Astrocyte of the hippocampus (primary cell): ENCODE measurements at regions not wholly inside any gene's neighbourhood (a gene's known extent, or its start where the extent isn't known, plus 50 kb on each side); places are given as distances from the start of the nearest gene placed in this dataset.

Experiments
- DNase-seq: peaks from one replicate; pipeline ENCODE4 v3.0.0; 2011; ENCODE audit warnings: low read depth, low spot score

GRCh38 chr11:113634940-113635575 is 71.0 kb downstream of the TMPRSS5 start:
- DNase-seq, result no peak

GRCh38 chr11:113632981-113633380 is 73.1 kb downstream of the TMPRSS5 start:
- DNase-seq, result peak; percentile 50

- DNase-seq, result no peak
Observed at GRCh38 chr11:113629562-113629961, 76.5 kb downstream of the TMPRSS5 start.

- no peak for DNase-seq
Observed at GRCh38 chr11:113628912-113629311, 77.2 kb downstream of the TMPRSS5 start.

DNA sequence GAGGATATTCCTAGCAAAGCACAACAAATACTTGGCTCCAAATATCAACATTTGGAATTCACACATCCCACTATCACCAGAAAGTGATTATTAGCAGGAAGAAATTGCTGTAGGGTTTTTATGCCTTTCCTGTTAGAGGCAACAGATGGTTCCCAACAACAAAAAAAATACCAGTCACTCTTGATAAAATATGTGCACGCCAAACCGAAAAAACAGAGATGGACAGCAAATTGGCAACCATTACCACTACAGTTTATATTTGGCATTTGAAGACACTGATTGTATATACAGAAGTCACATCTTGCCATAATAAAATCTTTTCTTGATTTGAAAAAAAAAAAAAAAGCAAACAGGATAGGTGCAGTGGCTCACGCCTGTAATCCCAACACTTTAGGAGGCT is 78.2 kb downstream of the TMPRSS5 start:
- no peak for DNase-seq

- no peak for DNase-seq
Observed at GRCh38 chr11:113627297-113627696, 78.8 kb downstream of the TMPRSS5 start.

DNA sequence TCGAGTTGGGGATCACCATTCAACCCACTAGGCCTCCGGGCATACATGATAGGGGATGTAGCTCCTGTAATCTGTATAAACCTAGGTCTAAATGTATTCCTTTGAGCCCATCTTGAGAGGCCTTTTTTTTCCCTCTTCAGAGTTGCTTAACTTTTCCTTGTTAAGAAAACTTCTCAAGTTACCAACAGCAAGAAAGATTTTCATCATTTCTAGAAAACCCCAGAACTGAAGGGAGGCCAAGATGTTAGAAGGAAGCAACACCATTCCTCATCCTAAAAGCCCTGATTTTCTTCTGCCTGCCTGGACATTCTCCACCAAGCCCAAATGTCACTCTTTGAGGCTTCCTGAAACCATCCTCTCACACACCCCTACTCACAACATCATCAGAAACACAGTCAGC is 79.4 kb downstream of the TMPRSS5 start:
- DNase-seq, result no peak

- peak; percentile 51 for DNase-seq
Observed at GRCh38 chr11:113623114-113623513, 83.0 kb downstream of the TMPRSS5 start.

DNA sequence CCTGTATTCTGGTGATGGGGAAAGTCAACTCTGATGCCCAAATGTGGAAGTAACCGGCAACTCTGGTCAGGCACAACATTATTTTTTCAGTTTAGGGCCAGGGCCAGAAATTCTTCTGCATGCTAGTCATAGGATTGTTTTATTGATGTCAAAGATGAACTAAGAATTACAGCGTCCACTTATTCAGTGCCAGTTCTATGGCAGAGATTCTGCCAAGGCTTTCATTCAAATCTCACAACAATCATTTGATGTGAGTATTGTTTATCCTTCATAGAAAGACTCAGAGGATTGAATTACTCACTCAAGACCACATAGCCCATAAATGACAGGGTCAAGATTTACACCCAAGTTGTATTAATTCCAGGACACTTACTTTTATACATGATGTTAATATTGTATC is 87.7 kb downstream of the TMPRSS5 start:
- DNase-seq, result peak; percentile 86

GRCh38 chr11:113615773-113616172 is 90.3 kb downstream of the TMPRSS5 start:
- DNase-seq, result peak; percentile 20

- no peak for DNase-seq
Observed at GRCh38 chr11:113615098-113615497, 91.0 kb downstream of the TMPRSS5 start.

DNA sequence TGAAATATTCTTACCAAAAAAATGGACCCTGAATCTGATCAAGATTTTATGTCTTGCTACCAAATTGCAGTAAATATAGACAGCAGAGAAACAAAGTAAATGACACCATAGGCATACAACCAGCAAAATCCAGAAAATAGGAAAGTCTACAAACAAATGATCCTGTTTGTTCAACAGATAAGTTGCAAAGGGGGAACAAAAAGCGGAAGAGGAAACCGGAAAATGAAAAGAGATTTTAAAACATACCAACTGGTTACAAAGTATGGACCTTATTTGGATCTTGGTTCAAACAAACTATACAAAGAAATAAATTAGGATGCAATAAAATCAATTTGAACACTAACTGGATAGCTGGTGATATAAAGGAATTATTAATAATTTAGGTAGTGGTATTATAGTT is 92.0 kb downstream of the TMPRSS5 start:
- no peak for DNase-seq

DNA sequence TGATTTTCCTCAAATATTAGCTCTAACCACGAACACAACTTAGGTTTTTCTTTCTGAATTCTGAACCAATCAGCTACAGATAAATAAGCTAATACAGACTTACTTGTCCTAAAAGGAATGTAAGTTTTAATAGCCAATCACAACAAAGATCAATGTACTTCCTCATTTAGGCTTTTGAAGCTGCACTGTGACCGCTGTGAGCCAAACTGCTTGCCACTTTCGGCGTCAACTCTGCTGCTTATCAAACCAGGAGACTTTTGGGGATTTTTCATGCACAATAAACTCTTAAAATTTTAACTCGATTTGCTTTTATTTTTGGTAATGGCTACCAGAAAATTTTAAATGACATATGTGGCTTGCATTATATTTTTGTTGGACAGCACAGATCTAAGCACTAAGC is 92.5 kb downstream of the TMPRSS5 start:
- DNase-seq, result peak; percentile 22

GRCh38 chr11:113604186-113604585 is 101.9 kb downstream of the TMPRSS5 start:
- DNase-seq, result no peak

- peak; percentile 50 for DNase-seq
Observed at GRCh38 chr11:113603277-113604059, 102.6 kb downstream of the TMPRSS5 start.

DNA sequence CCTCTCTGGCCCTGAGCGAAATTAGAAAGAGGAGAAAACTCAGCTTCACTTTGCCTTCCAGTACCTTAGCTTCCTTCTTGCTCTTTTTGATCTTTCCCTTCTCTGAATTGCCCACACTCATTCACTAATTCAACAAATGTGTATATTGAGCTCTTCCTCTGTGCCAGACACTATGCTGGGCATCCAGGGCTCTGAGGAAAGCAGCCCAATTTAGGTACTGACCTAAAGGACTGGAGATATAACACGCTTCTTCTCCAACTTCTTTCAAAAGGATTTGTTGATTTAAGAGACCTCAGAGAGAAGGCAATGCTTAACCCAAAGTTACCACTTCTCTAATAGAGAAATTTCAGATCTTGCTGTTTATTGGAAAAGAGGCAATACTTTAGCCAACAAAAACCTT is 103.6 kb downstream of the TMPRSS5 start:
- no peak for DNase-seq

DNA sequence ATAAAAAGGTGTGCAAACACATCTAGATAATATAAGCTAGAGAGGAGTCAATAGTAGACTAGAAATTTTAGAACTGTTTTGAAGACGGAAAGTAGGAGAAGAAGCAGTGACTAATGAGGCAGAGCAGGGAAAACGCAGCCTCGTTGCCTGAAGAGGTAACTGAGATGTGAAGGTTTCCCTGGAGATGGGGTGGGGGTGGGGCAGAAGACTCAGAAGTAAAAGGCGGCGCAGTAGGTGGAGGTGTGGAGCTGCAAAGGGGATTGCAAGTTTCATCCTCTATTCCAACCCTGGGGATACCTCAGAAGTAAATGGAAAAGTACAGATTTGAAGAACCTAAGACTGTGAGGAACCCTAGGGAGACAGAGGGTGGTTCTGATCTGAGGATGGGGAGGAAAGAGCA is 109.5 kb downstream of the TMPRSS5 start:
- no peak for DNase-seq

GRCh38 chr11:113595810-113596594 is 110.1 kb downstream of the TMPRSS5 start:
- DNase-seq, result no peak

DNA sequence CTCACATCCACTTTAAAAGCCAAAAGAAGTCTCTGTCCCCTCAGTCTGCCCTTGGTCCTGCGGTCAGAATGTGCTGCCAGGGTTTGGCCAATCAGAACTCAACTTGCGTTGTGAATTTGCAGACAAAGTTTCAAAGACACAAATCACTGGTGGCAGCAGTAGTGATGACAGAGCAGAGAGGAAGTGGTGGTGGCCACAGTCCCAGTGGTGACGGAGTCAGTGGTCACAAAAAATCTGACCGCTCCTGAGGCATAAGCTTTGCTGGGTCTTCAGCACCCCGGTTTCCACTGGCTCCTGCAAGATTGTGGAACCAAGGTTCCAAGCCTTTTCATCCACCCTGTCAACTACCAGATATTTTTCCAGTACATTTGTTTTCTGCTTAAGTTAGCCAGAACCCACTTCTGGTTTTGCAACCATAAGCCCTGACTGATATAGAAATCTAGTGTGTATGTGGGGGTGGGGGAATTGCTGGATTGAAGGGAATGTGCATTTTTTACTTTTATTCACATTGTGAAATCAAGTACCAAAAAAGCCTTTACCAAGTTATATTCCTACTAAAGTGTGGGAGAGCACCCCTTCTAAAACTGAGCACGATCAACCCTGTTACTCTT is 112.3 kb downstream of the TMPRSS5 start:
- peak; percentile 17 for DNase-seq

DNA sequence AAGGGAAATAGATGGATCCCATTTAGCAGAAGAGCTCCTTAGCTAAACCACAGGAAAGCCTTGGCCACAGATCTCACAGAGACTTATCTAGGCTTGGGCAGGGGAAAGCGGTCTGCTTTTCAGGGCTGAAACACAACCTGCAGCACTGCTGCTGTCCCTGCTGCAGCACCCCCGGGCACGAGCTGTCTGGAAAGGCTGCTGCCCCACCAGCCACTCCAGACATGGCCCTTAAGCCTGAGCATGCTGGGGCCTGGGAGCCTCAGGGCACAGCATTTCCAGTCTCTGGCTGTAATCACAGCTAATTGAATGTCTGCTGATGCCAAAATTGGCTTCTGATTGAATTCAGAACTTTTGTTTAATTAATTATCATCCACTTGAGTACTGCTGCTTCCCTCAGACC is 115.0 kb downstream of the TMPRSS5 start:
- no peak for DNase-seq

DNA sequence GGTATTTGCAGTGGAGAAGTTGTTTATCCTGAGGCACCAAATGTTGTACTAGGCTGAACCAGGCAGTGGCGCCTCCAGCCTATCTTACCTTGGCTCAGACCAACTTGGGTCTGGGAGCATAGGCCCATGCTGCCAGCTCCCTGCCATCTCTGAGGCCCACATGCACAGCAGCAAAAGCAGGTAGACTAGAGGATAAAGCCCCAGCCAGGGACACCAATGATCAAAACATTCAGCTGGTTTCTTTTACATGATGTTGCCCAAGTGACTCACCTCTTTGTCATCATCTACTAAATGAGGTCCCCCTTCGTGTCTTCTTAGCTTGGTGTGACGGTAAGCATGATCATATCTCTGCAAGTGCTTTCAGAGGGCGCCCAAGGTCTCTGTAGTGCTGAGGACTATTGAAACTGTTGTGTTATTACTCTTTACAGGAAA is 112.1 kb upstream of the DRD2 start:
- peak; percentile 7 for DNase-seq

DNA sequence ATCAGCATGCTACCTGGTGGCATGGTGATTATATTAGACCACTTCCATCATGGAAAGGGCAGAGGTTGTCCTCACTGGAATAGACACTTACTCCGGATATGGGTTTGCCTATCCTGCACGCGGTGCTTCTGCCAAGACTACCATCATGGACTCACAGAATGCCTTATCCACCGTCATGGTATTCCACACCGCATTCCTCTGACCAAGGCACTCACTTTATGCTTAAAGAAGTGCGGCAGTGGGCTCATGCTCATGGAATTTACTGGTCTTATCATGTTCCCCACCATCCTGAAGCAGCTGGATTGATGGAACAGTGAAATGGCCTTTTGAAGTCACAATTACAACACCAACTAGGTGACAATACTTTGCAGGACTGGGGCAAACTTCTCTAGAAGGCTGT is 109.2 kb upstream of the DRD2 start:
- DNase-seq, result no peak
